ENCODE measurements at regions not wholly inside any gene's neighbourhood (a gene's known extent, or its start where the extent isn't known, plus 50 kb on each side); places are given as distances from the start of the nearest gene placed in this dataset.

DNA sequence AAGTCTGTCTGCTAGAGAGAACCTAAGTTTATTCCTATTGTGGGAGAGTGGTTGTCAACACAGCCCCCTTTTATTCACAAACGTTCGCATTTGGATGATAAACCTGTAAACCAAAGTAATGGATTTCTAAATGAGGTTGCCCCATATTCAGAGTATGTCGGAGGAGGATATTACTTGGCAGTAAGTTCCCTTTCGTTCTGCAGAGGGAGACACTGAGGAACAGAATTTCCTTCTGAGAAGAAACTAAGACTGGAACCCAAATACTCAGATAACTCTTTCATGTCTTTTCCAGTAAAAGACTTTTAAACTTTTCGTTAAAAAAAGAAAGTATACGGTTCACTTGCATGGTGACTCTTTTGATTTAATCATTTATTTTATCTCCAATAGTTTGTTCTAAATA is 754.6 kb upstream of the MMS22L start:
- Histone ChIP-seq H3K9me3 (ENCODE audit: control insufficient read depth, insufficient read depth, low read length) (no peaks in the 10 kb centered on the region), H3K27me3 (ENCODE audit: control insufficient read depth, insufficient read depth, low read length) (peaks cover 6% of the 10 kb centered on the region), H3K4me3 (ENCODE audit: low read depth, low read length) (no peak overlapping the region), H3K36me3 (ENCODE audit: control insufficient read depth, insufficient read depth, low read length) (no peaks in the 10 kb centered on the region), H3K27ac (ENCODE audit: low read depth, low read length) (no peak overlapping the region), H3K4me1 (ENCODE audit: control insufficient read depth, insufficient read depth, low read length) (no peaks in the 10 kb centered on the region)
- no peak for DNase-seq (ENCODE audit: low read depth in 4 of 6, low spot score in 6 of 6)
- no CpG with 5 or more reads among the region's 6 CpGs for WGBS (ENCODE audit: insufficient coverage)

DNA sequence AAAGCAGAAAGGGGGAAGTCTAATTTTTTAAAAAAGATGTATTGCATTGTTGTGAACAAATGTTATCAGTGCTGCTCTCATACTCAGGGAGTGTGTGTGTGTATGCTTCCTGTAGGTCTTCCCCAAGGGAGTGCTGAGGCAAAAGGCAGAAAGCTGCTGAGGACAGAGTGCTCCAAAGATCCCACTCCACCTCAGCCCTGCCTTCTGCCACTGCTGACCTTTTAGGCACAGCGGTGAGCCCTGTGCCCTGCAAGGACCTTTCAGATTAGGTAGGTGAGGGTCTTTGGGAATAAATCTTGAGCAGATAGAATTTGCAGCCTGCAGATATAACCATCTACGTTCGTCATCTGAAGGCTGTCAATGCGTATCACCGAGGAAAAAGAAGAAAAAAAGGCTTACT is 756.4 kb upstream of the MMS22L start:
- no peak for DNase-seq (ENCODE audit: low read depth in 4 of 6, low spot score in 6 of 6)
- WGBS (ENCODE audit: insufficient coverage) = no CpG with 5 or more reads among the region's 5 CpGs

DNA sequence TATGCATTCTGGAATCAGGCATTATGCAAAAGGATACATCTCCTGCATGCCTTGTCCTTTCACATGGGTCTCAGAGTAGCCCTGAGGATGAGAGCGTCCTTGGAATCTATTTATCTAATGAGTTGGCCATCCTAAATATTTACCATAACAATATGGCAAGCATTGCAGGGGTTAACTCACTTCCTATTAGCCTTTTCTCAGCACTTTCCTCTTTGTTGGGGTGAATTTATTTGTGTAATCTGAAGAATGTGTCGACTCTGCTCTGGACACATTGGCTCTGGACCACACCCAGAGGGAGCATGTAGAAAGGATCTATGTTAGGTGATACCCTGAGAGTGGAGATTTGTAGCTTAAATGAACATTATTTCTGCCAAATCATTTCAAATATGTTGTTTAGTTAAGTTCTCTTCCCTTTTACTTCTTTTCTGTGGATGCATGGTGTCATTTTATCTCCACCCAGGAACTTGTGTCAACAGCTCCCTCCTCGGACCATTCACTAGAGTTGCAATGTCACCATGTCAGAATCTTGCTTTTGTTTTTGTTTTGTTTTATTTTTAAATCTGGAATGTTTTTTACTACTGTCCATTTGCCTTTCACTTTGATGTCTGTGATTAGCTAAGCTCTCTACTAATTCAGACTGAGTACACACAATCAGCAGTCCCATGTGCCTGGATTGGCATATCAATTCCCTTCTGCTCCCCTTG is 757.0 kb upstream of the MMS22L start:
- DNase-seq (ENCODE audit: low read depth in 4 of 6, low spot score in 6 of 6) = peak in 2 of 6 donors; percentile 65 to 70
- H3K36me3 ChIP-seq (ENCODE audit: control insufficient read depth, insufficient read depth, low read length) = no peaks in the 10 kb centered on the region
- no peak overlapping the region for H3K27ac ChIP-seq (ENCODE audit: low read depth, low read length)
- WGBS (ENCODE audit: insufficient coverage) = no CpG with 5 or more reads among the region's 3 CpGs
- peaks cover 6% of the 10 kb centered on the region for H3K27me3 ChIP-seq (ENCODE audit: control insufficient read depth, insufficient read depth, low read length)
- H3K9me3 ChIP-seq (ENCODE audit: control insufficient read depth, insufficient read depth, low read length) = no peaks in the 10 kb centered on the region
- H3K4me1 ChIP-seq (ENCODE audit: control insufficient read depth, insufficient read depth, low read length) = no peaks in the 10 kb centered on the region
- no peak overlapping the region for H3K4me3 ChIP-seq (ENCODE audit: low read depth, low read length)

More for the DNA sequence above, 756.4 kb upstream of the MMS22L start:
- H3K4me1 ChIP-seq (ENCODE audit: control insufficient read depth, insufficient read depth, low read length) = no peaks in the 10 kb centered on the region
- no peak overlapping the region for H3K27ac ChIP-seq (ENCODE audit: low read depth, low read length)
- H3K27me3 ChIP-seq (ENCODE audit: control insufficient read depth, insufficient read depth, low read length) = peaks cover 6% of the 10 kb centered on the region
- no peak overlapping the region for H3K4me3 ChIP-seq (ENCODE audit: low read depth, low read length)
- no peaks in the 10 kb centered on the region for H3K9me3 ChIP-seq (ENCODE audit: control insufficient read depth, insufficient read depth, low read length)
- H3K36me3 ChIP-seq (ENCODE audit: control insufficient read depth, insufficient read depth, low read length) = no peaks in the 10 kb centered on the region

DNA sequence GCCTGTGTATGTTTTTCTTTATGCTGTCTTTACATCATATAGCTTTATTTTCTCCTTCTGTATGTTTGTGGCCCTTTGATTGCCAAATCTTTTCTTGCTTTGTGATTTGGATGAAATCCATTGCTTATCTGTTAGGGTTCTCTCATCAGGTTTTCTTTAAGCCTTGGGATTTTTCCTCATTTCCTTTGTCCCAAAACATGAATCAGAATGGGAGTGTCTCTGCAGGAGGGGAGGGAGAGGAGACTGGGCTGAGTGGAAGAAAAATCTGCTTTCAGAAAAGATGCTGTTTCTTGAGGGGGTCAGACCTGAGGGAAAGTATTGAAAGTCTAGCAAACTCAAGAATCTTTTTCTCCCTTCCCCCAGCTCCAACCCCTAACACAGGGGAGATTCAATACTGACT is 758.0 kb upstream of the MMS22L start:
- DNase-seq (ENCODE audit: low read depth in 4 of 6, low spot score in 6 of 6) = peak in 1 of 6 donors; percentile 47
- Histone ChIP-seq H3K4me1 (ENCODE audit: control insufficient read depth, insufficient read depth, low read length) (no peaks in the 10 kb centered on the region), H3K27ac (ENCODE audit: low read depth, low read length) (no peak overlapping the region), H3K4me3 (ENCODE audit: low read depth, low read length) (no peak overlapping the region), H3K36me3 (ENCODE audit: control insufficient read depth, insufficient read depth, low read length) (no peaks in the 10 kb centered on the region), H3K27me3 (ENCODE audit: control insufficient read depth, insufficient read depth, low read length) (peaks cover 6% of the 10 kb centered on the region), H3K9me3 (ENCODE audit: control insufficient read depth, insufficient read depth, low read length) (no peaks in the 10 kb centered on the region)

DNA sequence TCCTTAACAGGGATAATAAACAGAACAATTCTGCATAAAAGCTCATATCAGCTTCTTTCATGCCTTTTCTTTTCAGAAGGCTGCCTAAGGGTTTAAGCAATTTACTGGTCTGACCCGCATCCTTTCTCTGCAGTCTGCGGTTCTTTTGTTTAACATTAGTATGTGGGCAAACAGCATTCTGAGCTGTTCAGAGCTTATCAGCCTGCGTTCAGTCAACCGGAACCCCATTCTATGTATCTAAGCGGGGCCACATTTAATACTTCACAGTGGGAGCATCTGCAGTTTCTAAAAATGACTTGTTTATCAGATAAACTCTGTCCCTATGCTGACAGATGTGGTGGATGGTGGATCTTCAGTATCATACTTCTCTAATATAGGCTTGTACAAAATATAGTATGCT is 758.9 kb upstream of the MMS22L start:
- Histone ChIP-seq H3K9me3 (ENCODE audit: control insufficient read depth, insufficient read depth, low read length) (no peaks in the 10 kb centered on the region), H3K4me1 (ENCODE audit: control insufficient read depth, insufficient read depth, low read length) (no peaks in the 10 kb centered on the region), H3K4me3 (ENCODE audit: low read depth, low read length) (no peak overlapping the region), H3K27me3 (ENCODE audit: control insufficient read depth, insufficient read depth, low read length) (peaks cover 6% of the 10 kb centered on the region), H3K27ac (ENCODE audit: low read depth, low read length) (no peak overlapping the region), H3K36me3 (ENCODE audit: control insufficient read depth, insufficient read depth, low read length) (no peaks in the 10 kb centered on the region)
- DNase-seq (ENCODE audit: low read depth in 4 of 6, low spot score in 6 of 6) = peak in 2 of 6 donors; percentile 33 to 60
- 55% methylated on average over 2 of the region's 5 CpGs for WGBS (ENCODE audit: insufficient coverage)

DNA sequence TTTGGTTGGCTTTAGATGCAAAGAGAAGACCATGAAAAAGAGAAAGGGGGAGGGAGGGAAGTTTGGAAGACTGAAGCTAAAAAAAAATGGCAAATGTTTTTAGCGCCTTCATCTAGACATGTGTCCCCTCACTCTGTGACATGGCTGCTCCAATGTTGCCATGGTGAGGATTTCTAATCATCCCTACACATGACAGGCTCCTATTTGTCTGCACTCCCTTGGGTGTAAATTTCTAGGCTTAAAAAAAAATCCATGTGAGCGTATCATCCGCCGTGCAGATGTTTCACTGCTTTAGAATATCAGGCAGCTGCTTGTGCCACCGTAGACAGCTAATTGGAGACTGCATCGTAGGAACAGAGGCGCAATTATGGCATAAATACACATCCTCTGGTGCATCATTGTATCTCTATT is 761.1 kb upstream of the MMS22L start:
- DNase-seq (ENCODE audit: low read depth in 4 of 6, low spot score in 6 of 6) = peak in 4 of 6 donors; percentile 35 to 96 (median 69)
- H3K4me1 ChIP-seq (ENCODE audit: control insufficient read depth, insufficient read depth, low read length) = no peaks in the 10 kb centered on the region

DNA sequence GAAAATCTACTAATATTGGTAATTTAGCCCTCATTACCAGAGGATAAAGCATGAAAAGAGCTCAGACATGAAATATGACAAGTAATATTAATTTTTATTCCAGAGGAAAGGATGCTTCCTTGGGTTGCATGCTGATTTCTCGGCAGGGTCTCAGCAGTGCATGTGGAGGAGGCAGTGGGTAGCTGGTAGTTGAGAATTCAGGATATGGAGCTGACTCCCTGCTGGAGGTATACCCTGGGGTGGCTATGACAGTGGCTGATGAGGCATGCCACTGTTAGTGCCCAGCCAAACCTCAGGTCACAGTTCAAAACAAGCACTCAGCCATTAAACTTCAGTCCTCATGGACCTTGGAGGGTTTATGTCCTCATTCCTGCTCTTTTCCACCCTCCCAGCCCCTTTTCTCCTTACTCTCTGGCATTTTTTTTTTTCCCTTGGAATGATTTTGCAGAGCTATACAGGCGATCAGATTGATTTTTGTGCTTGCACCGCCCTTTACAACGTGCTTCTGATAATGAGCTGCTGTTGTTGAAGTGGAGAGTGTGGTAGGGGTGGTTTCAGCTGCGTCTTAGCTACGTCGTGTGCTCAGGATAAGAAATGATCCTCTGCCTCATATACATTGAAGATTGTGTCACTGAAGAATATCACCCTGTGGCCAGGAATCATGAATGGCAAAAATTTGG is 761.9 kb upstream of the MMS22L start:
- WGBS (ENCODE audit: insufficient coverage) = 31% methylated on average over 4 of the region's 7 CpGs
- H3K4me1 ChIP-seq (ENCODE audit: control insufficient read depth, insufficient read depth, low read length) = no peaks in the 10 kb centered on the region
- no peaks in the 10 kb centered on the region for H3K36me3 ChIP-seq (ENCODE audit: control insufficient read depth, insufficient read depth, low read length)
- H3K9me3 ChIP-seq (ENCODE audit: control insufficient read depth, insufficient read depth, low read length) = no peaks in the 10 kb centered on the region
- H3K4me3 ChIP-seq (ENCODE audit: low read depth, low read length) = no peak overlapping the region
- peak in 1 of 6 donors; percentile 54 for DNase-seq (ENCODE audit: low read depth in 4 of 6, low spot score in 6 of 6)
- H3K27ac ChIP-seq (ENCODE audit: low read depth, low read length) = no peak overlapping the region
- H3K27me3 ChIP-seq (ENCODE audit: control insufficient read depth, insufficient read depth, low read length) = peaks cover 3% of the 10 kb centered on the region

More for the DNA sequence above, 761.1 kb upstream of the MMS22L start:
- H3K9me3 ChIP-seq (ENCODE audit: control insufficient read depth, insufficient read depth, low read length) = no peaks in the 10 kb centered on the region
- H3K27me3 ChIP-seq (ENCODE audit: control insufficient read depth, insufficient read depth, low read length) = peaks cover 6% of the 10 kb centered on the region
- no peaks in the 10 kb centered on the region for H3K36me3 ChIP-seq (ENCODE audit: control insufficient read depth, insufficient read depth, low read length)
- 25% methylated on average over 4 of the region's 7 CpGs for WGBS (ENCODE audit: insufficient coverage)
- H3K27ac ChIP-seq (ENCODE audit: low read depth, low read length) = no peak overlapping the region
- H3K4me3 ChIP-seq (ENCODE audit: low read depth, low read length) = no peak overlapping the region

DNA sequence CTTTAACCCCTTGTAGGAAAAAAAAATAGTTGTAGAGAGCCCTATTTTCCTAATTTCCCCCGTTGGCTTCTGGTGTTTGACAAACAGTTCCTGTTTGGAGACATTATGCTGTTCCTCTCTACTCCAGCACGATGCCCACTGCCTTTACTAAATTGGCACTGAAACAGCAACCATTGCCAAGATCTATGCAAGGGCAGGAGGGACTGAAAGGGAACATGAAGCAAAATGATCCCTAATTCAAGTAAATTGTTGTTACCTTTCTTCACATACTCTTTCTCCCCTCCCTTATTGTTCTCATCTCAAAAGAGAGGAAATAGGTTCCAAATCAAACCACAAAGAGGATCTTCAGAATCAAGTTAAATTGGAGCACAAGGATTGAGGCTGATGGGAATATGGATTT is 764.1 kb upstream of the MMS22L start:
- H3K36me3 ChIP-seq (ENCODE audit: control insufficient read depth, insufficient read depth, low read length) = no peaks in the 10 kb centered on the region
- peak in 2 of 6 donors; percentile 51 to 86 for DNase-seq (ENCODE audit: low read depth in 4 of 6, low spot score in 6 of 6)
- H3K9me3 ChIP-seq (ENCODE audit: control insufficient read depth, insufficient read depth, low read length) = no peaks in the 10 kb centered on the region
- no peak overlapping the region for H3K27ac ChIP-seq (ENCODE audit: low read depth, low read length)
- WGBS (ENCODE audit: insufficient coverage) = 0% methylated on average over 2 of the region's 2 CpGs
- H3K4me1 ChIP-seq (ENCODE audit: control insufficient read depth, insufficient read depth, low read length) = no peaks in the 10 kb centered on the region
- H3K4me3 ChIP-seq (ENCODE audit: low read depth, low read length) = no peak overlapping the region
- H3K27me3 ChIP-seq (ENCODE audit: control insufficient read depth, insufficient read depth, low read length) = no peaks in the 10 kb centered on the region

DNA sequence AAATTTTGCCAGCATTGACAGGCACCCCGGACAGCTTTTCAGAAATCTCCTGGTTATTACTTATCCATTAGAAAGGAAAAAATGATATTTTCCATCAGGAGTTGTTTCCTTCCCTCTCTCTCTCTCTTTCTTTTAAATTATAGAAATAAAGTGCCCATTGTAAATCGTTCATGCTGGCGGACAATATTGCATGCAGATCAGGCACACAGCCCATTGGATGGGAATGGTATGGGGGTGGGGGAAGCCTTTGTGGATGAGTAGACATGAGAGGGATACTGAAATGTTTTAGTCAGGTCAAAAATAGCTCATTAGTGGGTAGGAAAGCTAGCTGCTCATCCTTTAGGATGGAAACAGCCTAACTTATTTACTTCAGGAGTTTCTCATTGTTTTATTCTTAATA is 764.9 kb upstream of the MMS22L start:
- no peaks in the 10 kb centered on the region for H3K4me1 ChIP-seq (ENCODE audit: control insufficient read depth, insufficient read depth, low read length)
- H3K9me3 ChIP-seq (ENCODE audit: control insufficient read depth, insufficient read depth, low read length) = no peaks in the 10 kb centered on the region
- H3K4me3 ChIP-seq (ENCODE audit: low read depth, low read length) = no peak overlapping the region
- peak in 1 of 6 donors; percentile 64 for DNase-seq (ENCODE audit: low read depth in 4 of 6, low spot score in 6 of 6)
- H3K27ac ChIP-seq (ENCODE audit: low read depth, low read length) = no peak overlapping the region
- no peaks in the 10 kb centered on the region for H3K36me3 ChIP-seq (ENCODE audit: control insufficient read depth, insufficient read depth, low read length)
- WGBS (ENCODE audit: insufficient coverage) = no CpG with 5 or more reads among the region's 3 CpGs
- H3K27me3 ChIP-seq (ENCODE audit: control insufficient read depth, insufficient read depth, low read length) = no peaks in the 10 kb centered on the region

DNA sequence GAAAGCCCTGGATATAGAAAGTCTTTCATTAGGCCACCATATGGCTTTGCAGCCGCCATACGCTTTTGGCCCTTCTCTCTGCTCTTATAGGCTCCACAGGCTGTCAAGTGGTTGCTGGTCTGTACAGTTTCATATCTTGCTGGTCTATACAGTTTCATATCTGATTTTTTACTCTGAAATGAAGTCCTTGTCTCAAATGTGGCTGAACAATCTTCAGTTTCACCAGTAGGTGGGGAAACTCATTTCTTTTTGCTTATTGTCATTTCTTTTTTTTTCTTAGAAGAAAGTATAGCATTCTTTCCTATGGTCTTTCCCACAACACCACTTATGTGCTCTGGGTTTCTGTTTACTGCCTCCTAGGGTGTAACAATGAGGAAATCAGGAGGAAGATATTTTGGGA is 771.4 kb upstream of the MMS22L start:
- H3K4me1 ChIP-seq (ENCODE audit: control insufficient read depth, insufficient read depth, low read length) = no peaks in the 10 kb centered on the region
- peak in 2 of 6 donors; percentile 43 to 67 for DNase-seq (ENCODE audit: low read depth in 4 of 6, low spot score in 6 of 6)
- no peak overlapping the region for H3K27ac ChIP-seq (ENCODE audit: low read depth, low read length)
- peaks cover 3% of the 10 kb centered on the region for H3K27me3 ChIP-seq (ENCODE audit: control insufficient read depth, insufficient read depth, low read length)
- no peaks in the 10 kb centered on the region for H3K36me3 ChIP-seq (ENCODE audit: control insufficient read depth, insufficient read depth, low read length)
- no CpG with 5 or more reads among the region's 2 CpGs for WGBS (ENCODE audit: insufficient coverage)
- H3K9me3 ChIP-seq (ENCODE audit: control insufficient read depth, insufficient read depth, low read length) = no peaks in the 10 kb centered on the region
- no peak overlapping the region for H3K4me3 ChIP-seq (ENCODE audit: low read depth, low read length)

Data from spinal cord (tissue), 9 donors.